ENCODE measurements at regions not wholly inside any gene's neighbourhood (a gene's known extent, or its start where the extent isn't known, plus 50 kb on each side); places are given as distances from the start of the nearest gene placed in this dataset.

- no peak for TF ChIP-seq ZBTB20 (CRISPR knock-in tag; IDR thresholded peaks at IDR 0.05; ENCODE audit: borderline replicate concordance, low read depth)
- no peak for TF ChIP-seq ZNF776 (CRISPR knock-in tag; IDR thresholded peaks at IDR 0.05)
- TF ChIP-seq ZNF674 (CRISPR knock-in tag; IDR thresholded peaks at IDR 0.05; ENCODE audit: low read depth): no peak
- no peak for TF ChIP-seq WIZ (CRISPR knock-in tag; IDR thresholded peaks at IDR 0.05)
These were observed 53.4 kb upstream of the RPS23 start (continued) for GRCh38 chr5:82331557-82331956.

- H3K27ac ChIP-seq (ENCODE audit: extremely low read length, insufficient read depth, low read length): no peak overlapping the region
- peaks cover 0 to 2% of the 10 kb centered on the region in 2 experiments; a peak in 1 of 5 replicates for H3K27me3 ChIP-seq (ENCODE audit: control insufficient read depth in 1 of 2, insufficient read depth in 2 of 2, low read length in 2 of 2)
- TF ChIP-seq MLXIP (CRISPR knock-in tag; IDR thresholded peaks at IDR 0.05; ENCODE audit: borderline replicate concordance): no peak
- TF ChIP-seq ZNF530 (CRISPR knock-in tag; IDR thresholded peaks at IDR 0.05; ENCODE audit: low read depth): no peak
- no peak for TF ChIP-seq ZNF674 (CRISPR knock-in tag; IDR thresholded peaks at IDR 0.05; ENCODE audit: low read depth)
- no peak for TF ChIP-seq POLR2A (IDR thresholded peaks at IDR 0.05; ENCODE audit: insufficient read depth in 1 of 2, low read depth in 2 of 2, low read length in 2 of 2)
- no peak for TF ChIP-seq ZFP1 (CRISPR knock-in tag; IDR thresholded peaks at IDR 0.05)
- no peak for TF ChIP-seq ZNF549 (CRISPR knock-in tag; IDR thresholded peaks at IDR 0.05)
- TF ChIP-seq PRPF4 (IDR thresholded peaks at IDR 0.05; ENCODE audit: low read depth, low read length, poor library complexity, severe bottlenecking): no peak
- no peak for TF ChIP-seq CREM (IDR thresholded peaks at IDR 0.05)
- no peak for TF ChIP-seq CREM (CRISPR knock-in tag; IDR thresholded peaks at IDR 0.05)
- TF ChIP-seq ZSCAN29 (CRISPR knock-in tag; conservative IDR thresholded peaks at IDR 0.05): no peak
- TF ChIP-seq PAF1 (CRISPR knock-in tag; IDR thresholded peaks at IDR 0.05): no peak
- no peak for TF ChIP-seq ZNF678 (CRISPR knock-in tag; IDR thresholded peaks at IDR 0.05)
- TF ChIP-seq HNRNPL (IDR thresholded peaks at IDR 0.05; ENCODE audit: low read depth, low read length): no peak
- TF ChIP-seq ZBTB25 (CRISPR knock-in tag; IDR thresholded peaks at IDR 0.05): no peak
- TF ChIP-seq THYN1 (CRISPR knock-in tag; IDR thresholded peaks at IDR 0.05; ENCODE audit: borderline replicate concordance, low read depth): no peak
- H3K9me3 ChIP-seq (ENCODE audit: low read length): no peaks in the 10 kb centered on the region
- in situ Hi-C loops (cut with HindIII; ENCODE audit: extremely low pct_ligation_motif_present, low pct_unique_long_range_greater_than_20kb) (no loop called here), intact Hi-C loops (cut with micrococcal nuclease; ENCODE audit: unreplicated experiment) (no loop called here)
- no peaks in the 10 kb centered on the region for H3K79me2 ChIP-seq (ENCODE audit: insufficient read depth, low read length)
- FAIRE-seq: no peak
- DNase-seq (ENCODE audit: low spot score): no peak
- H3K9ac ChIP-seq (ENCODE audit: insufficient read depth, low read depth, low read length): no peak overlapping the region
- H3K4me2 ChIP-seq (ENCODE audit: low read depth, low read length): no peak overlapping the region
- H3K36me3 ChIP-seq (replicated peaks in 1 of 2; ENCODE audit: control insufficient read depth in 1 of 2, insufficient read depth in 2 of 2, low read length in 2 of 2): no peaks in the 10 kb centered on the region
- ATAC-seq: no peak
- POLR2A ChIA-PET: no interaction called here
- no peak overlapping the region for H3K4me3 ChIP-seq (replicated peaks in 1 of 3; ENCODE audit: insufficient read depth in 1 of 3, low read depth in 2 of 3, low read length in 3 of 3)
- no peaks in the 10 kb centered on the region for H3K4me1 ChIP-seq (ENCODE audit: insufficient read depth, low read length)
- no peaks in the 10 kb centered on the region for H4K20me1 ChIP-seq (ENCODE audit: insufficient read depth, low read length)
- H2AFZ ChIP-seq (ENCODE audit: low read length): no peak overlapping the region
- WGBS (ENCODE audit: low lambda C conversion rate): 38% methylated on average over 3 of the region's 3 CpGs
- BruUV-seq (replicated peaks): no TSS peak
- CTCF ChIA-PET (ENCODE audit: low intra/inter-chr PET ratio, low total read pairs): no interaction called here
These were observed 52.5 kb upstream of the RPS23 start for GRCh38 chr5:82330530-82331270.

Data from HepG2 (cell line).